GM10266 (cell line): ENCODE measurements at regions not wholly inside any gene's neighbourhood (a gene's known extent, or its start where the extent isn't known, plus 50 kb on each side); places are given as distances from the start of the nearest gene placed in this dataset.

Experiments used
- DNase-seq: peaks from one replicate; pipeline ENCODE4 v3.0.0; 2012; ENCODE audit errors: extremely low spot score
- CTCF ChIP-seq: IDR thresholded peaks from 2 replicates; pipeline ENCODE4 v1.5.1; 2012; ENCODE audit warnings: mild to moderate bottlenecking, low read depth; ENCODE audit not compliant: control insufficient read depth, insufficient read depth; ENCODE audit errors: missing control alignments

GRCh38 chr10:36114913-36115312 is 472.8 kb upstream of the FZD8 start:
- DNase-seq = no peak
- TF ChIP-seq CTCF = no peak

- DNase-seq = no peak
- no peak for TF ChIP-seq CTCF
These were observed 472.0 kb upstream of the FZD8 start for GRCh38 chr10:36114141-36114540.

- DNase-seq = no peak
- TF ChIP-seq CTCF = no peak
These were observed 469.6 kb upstream of the FZD8 start for GRCh38 chr10:36111676-36112075.

- no peak for TF ChIP-seq CTCF
- DNase-seq = no peak
These were observed 468.0 kb upstream of the FZD8 start for GRCh38 chr10:36110097-36110496.

- no peak for DNase-seq
- TF ChIP-seq CTCF = no peak
These were observed 467.4 kb upstream of the FZD8 start for GRCh38 chr10:36109399-36110023.

GRCh38 chr10:36097696-36098095 is 455.6 kb upstream of the FZD8 start:
- no peak for DNase-seq

More at GRCh38 chr10:36097696-36098095, 455.6 kb upstream of the FZD8 start:
- TF ChIP-seq CTCF = no peak
